KMS-11 (cell line): ENCODE measurements at regions not wholly inside any gene's neighbourhood (a gene's known extent, or its start where the extent isn't known, plus 50 kb on each side); places are given as distances from the start of the nearest gene placed in this dataset.

ENCODE experiments used
- H2AFZ ChIP-seq: fragments of 200-600 bp; sonication (generic); 2 replicates; pipeline ENCODE4 v1.6.1; 2016; ENCODE audit warnings: antibody characterized with exemption, mixed run types, low read depth
- H3K27ac ChIP-seq: fragments of 200-600 bp; sonication (generic); 2 replicates; pipeline ENCODE4 v1.6.1; 2016; ENCODE audit warnings: mild to moderate bottlenecking, mixed run types
- H3K27me3 ChIP-seq: fragments of 200-600 bp; sonication (generic); 2 replicates; pipeline ENCODE4 v1.6.1; 2017; ENCODE audit warnings: mild to moderate bottlenecking, low read depth, mixed run types, moderate library complexity; ENCODE audit not compliant: insufficient read depth
- H3K36me3 ChIP-seq: fragments of 200-600 bp; sonication (generic); 2 replicates; pipeline ENCODE4 v1.6.1; 2017; ENCODE audit warnings: mild to moderate bottlenecking, mixed run types; ENCODE audit not compliant: insufficient read depth
- H3K4me1 ChIP-seq: fragments of 200-600 bp; sonication (generic); 2 replicates; pipeline ENCODE4 v1.6.1; 2016; ENCODE audit warnings: mild to moderate bottlenecking, low read depth, mixed run types; ENCODE audit not compliant: poor library complexity, severe bottlenecking
- H3K4me2 ChIP-seq: fragments of 200-600 bp; sonication (generic); 2 replicates; pipeline ENCODE4 v1.7.0; 2016; ENCODE audit warnings: mild to moderate bottlenecking, mixed run types
- H3K4me3 ChIP-seq: fragments of 200-600 bp; sonication (generic); IDR thresholded peaks from 2 replicates; pipeline ENCODE4 v1.6.1; 2017; ENCODE audit warnings: low read depth, low read length, mixed read lengths; ENCODE audit not compliant: insufficient read depth
- H3K79me2 ChIP-seq: fragments of 200-600 bp; sonication (generic); 2 replicates; pipeline ENCODE4 v1.6.1; 2016; ENCODE audit warnings: low read depth, mixed run types; ENCODE audit not compliant: insufficient read depth
- H3K9ac ChIP-seq: fragments of 200-600 bp; sonication (generic); 2 replicates; pipeline ENCODE4 v1.6.1; 2016; ENCODE audit warnings: mild to moderate bottlenecking, mixed run types
- H4K20me1 ChIP-seq: fragments of 200-600 bp; sonication (generic); 2 replicates; pipeline ENCODE4 v1.6.1; 2016; ENCODE audit warnings: mild to moderate bottlenecking, mixed run types; ENCODE audit not compliant: insufficient read depth
- TF ChIP-seq, protein P1 (sequence below): fragments of 200-600 bp; sonication (generic); conservative IDR thresholded peaks from 2 replicates; pipeline ENCODE4 v1.6.1; 2017; ENCODE audit warnings: low read depth, mild to moderate bottlenecking, antibody characterized with exemption, low read length, moderate library complexity, mixed read lengths

DNA sequence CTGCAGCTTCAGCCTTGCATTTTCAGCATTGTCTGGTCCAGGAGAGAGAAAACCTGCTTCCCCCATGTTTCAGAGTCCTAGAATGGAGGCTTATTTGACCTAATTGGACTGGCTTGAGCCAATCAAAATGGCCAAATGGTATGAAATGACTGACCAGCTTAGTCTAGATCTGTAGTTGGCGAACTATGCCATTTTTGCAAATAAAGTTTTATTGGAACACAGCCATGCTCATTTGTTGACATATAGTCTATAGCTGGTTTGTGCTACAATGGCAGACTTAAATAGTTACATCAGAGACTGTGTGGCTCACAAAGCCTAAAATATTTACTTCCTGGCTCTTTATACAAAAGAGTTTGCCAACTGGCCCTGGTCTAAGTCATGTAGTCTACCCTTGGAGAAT, 180.8 kb downstream of the HS3ST3B1 start:
- Histone ChIP-seq H4K20me1 (no peaks in the 10 kb centered on the region), H3K4me2 (no peak overlapping the region), H3K9ac (no peak overlapping the region), H3K4me3 (no peak overlapping the region), H3K4me1 (no peaks in the 10 kb centered on the region), H3K79me2 (no peaks in the 10 kb centered on the region), H3K27me3 (no peaks in the 10 kb centered on the region), H3K27ac (no peak overlapping the region), H3K36me3 (no peaks in the 10 kb centered on the region), H2AFZ (no peak overlapping the region)
- TF ChIP-seq, protein P1, sequence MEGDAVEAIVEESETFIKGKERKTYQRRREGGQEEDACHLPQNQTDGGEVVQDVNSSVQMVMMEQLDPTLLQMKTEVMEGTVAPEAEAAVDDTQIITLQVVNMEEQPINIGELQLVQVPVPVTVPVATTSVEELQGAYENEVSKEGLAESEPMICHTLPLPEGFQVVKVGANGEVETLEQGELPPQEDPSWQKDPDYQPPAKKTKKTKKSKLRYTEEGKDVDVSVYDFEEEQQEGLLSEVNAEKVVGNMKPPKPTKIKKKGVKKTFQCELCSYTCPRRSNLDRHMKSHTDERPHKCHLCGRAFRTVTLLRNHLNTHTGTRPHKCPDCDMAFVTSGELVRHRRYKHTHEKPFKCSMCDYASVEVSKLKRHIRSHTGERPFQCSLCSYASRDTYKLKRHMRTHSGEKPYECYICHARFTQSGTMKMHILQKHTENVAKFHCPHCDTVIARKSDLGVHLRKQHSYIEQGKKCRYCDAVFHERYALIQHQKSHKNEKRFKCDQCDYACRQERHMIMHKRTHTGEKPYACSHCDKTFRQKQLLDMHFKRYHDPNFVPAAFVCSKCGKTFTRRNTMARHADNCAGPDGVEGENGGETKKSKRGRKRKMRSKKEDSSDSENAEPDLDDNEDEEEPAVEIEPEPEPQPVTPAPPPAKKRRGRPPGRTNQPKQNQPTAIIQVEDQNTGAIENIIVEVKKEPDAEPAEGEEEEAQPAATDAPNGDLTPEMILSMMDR = no peak

DNA sequence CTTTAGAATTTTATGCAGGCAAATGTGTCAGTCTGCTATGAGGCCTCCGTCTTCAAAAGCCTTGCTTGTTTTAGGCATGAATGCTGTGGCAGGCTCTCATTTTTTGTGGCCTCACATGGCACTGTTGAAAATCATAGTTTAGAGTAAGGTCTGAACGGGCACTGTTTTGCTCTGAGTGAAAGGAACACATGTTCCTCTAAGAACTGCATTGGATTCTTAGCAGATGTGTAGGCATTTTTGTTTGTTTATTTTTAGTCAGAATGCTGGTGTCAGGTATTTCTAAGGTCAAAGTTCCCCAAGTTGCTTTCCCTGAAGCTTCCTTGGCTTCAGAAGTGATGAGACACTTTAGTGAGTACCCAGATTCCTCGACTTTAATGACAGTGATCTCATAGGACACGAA, 173.7 kb downstream of the HS3ST3B1 start:
- no peak overlapping the region for H3K27ac ChIP-seq
- no peaks in the 10 kb centered on the region for H4K20me1 ChIP-seq
- no peaks in the 10 kb centered on the region for H3K4me1 ChIP-seq
- H3K36me3 ChIP-seq = no peaks in the 10 kb centered on the region
- H2AFZ ChIP-seq = no peak overlapping the region
- no peak overlapping the region for H3K9ac ChIP-seq
- no peak overlapping the region for H3K4me3 ChIP-seq
- no peaks in the 10 kb centered on the region for H3K27me3 ChIP-seq
- H3K4me2 ChIP-seq = no peak overlapping the region
- H3K79me2 ChIP-seq = no peaks in the 10 kb centered on the region
- TF ChIP-seq, protein P1 = no peak

DNA sequence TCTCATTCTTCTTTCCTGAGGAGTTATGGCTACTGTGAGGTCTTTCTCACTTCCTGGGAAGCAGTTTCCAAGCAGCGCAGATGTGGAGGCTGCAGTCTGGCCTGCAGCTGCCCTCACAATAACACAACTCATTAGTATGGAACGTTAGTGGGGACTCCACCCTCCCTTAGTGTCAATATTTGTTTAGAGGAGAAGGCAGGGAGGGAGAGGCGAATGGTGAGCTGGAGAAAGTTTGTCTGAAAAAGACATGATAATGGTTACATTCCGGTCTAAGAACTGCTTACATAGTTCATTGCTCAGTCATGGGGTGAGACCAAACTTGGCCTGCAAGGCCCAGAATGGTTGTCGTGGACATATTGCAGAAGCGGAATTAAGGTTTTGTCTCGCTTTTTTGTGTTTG, 170.2 kb downstream of the HS3ST3B1 start:
- H3K36me3 ChIP-seq = no peaks in the 10 kb centered on the region
- no peaks in the 10 kb centered on the region for H3K27me3 ChIP-seq
- H3K4me1 ChIP-seq = no peaks in the 10 kb centered on the region
- TF ChIP-seq, protein P1 = no peak
- H3K27ac ChIP-seq = no peak overlapping the region
- H3K4me3 ChIP-seq = no peak overlapping the region
- H3K4me2 ChIP-seq = no peak overlapping the region
- H4K20me1 ChIP-seq = no peaks in the 10 kb centered on the region
- no peak overlapping the region for H2AFZ ChIP-seq
- no peak overlapping the region for H3K9ac ChIP-seq
- H3K79me2 ChIP-seq = no peaks in the 10 kb centered on the region

DNA sequence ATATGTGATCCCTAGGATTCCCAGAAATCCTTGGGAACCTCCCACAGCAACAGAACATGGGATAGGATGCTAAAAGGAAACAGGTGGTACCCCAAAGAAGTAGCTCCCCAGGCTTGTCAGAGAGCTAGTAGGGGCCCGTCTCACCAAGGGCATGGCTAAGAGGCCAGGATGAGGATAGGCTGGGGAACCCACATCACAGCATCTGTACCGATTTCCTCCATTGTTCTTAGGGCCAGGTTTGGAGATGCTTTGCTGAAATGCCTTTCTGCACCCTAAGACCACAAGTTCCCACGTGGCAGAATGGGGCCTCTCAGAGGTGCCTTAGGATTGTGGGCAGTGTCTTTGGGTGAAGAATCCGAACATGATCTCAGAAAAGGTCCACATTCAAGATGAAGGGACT, 169.5 kb downstream of the HS3ST3B1 start:
- no peaks in the 10 kb centered on the region for H3K79me2 ChIP-seq
- no peaks in the 10 kb centered on the region for H3K27me3 ChIP-seq
- H3K4me3 ChIP-seq = no peak overlapping the region
- H4K20me1 ChIP-seq = no peaks in the 10 kb centered on the region
- H2AFZ ChIP-seq = no peak overlapping the region
- no peak overlapping the region for H3K9ac ChIP-seq
- H3K4me1 ChIP-seq = no peaks in the 10 kb centered on the region
- TF ChIP-seq, protein P1 = no peak
- no peak overlapping the region for H3K27ac ChIP-seq
- no peaks in the 10 kb centered on the region for H3K36me3 ChIP-seq
- no peak overlapping the region for H3K4me2 ChIP-seq

DNA sequence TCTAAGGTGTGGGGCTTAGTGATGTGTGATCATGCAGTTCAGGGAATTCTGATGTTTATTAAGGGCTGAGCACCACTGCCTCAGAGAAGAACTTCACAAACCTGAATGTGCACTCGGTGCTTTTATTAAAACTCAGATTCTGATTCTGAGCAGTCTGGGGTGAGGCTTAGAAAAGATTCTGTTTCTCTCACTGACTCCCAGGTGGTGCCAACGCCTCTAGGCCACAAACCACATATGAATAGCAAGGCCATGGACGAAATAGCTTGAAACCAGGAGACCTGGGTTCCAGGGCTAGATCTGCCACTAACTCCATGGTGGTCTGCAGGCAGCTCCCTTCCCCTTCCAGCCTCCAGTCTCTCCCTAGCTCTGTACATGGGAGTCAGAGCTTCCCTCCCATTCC, 169.1 kb downstream of the HS3ST3B1 start:
- H3K27ac ChIP-seq = no peak overlapping the region

More for the DNA sequence above, 169.1 kb downstream of the HS3ST3B1 start:
- Histone ChIP-seq H3K4me2 (no peak overlapping the region), H3K36me3 (no peaks in the 10 kb centered on the region), H2AFZ (no peak overlapping the region), H3K79me2 (no peaks in the 10 kb centered on the region), H3K4me3 (no peak overlapping the region), H3K4me1 (no peaks in the 10 kb centered on the region), H4K20me1 (no peaks in the 10 kb centered on the region), H3K9ac (no peak overlapping the region), H3K27me3 (no peaks in the 10 kb centered on the region)
- TF ChIP-seq, protein P1 = no peak
